Ovary (tissue), 3 donors: ENCODE measurements at regions not wholly inside any gene's neighbourhood (a gene's known extent, or its start where the extent isn't known, plus 50 kb on each side); places are given as distances from the start of the nearest gene placed in this dataset.

Source experiments
- EP300 ChIP-seq: sonication (generic); formaldehyde crosslinking; IDR thresholded peaks from one replicate; pipeline ENCODE4 v1.6.1; 2017; ENCODE audit warnings: antibody characterized with exemption
- TF ChIP-seq, protein P1 (sequence below), 3 donors: fragments of 450-650 bp in 2 of 3; fragments of 200-600 bp in 1 of 3; IDR thresholded peaks; one replicate each; pipeline versions ENCODE4 v1.5.1 to v1.8.0; 2016 to 2022; ENCODE audit warnings: antibody characterized with exemption in 3 of 3, mild to moderate bottlenecking in 1 of 3
- donor health status: DM: no; HTN: no; CAD: no.

DNA sequence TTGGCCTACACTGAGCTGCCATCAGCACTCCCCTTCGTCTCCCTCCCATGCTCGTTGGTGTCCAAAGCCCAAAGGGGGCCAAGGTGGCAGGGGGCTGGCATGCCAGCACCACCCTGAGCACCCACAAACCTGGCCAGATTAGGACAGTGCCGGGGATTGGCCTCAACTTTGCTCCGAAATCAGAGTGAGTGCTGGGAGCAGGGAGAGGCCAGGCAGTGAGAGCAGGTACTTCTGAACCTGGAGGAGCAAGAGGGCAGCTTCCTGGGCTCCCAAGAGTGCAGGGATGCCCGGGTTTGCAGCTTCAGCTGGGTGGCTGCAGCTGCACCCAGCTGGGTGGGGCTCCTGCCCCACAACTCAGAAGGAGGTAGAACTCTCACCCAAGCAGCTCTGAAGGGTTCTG is 563.0 kb downstream of the SI start:
- no peak for TF ChIP-seq EP300
- TF ChIP-seq, protein P1, sequence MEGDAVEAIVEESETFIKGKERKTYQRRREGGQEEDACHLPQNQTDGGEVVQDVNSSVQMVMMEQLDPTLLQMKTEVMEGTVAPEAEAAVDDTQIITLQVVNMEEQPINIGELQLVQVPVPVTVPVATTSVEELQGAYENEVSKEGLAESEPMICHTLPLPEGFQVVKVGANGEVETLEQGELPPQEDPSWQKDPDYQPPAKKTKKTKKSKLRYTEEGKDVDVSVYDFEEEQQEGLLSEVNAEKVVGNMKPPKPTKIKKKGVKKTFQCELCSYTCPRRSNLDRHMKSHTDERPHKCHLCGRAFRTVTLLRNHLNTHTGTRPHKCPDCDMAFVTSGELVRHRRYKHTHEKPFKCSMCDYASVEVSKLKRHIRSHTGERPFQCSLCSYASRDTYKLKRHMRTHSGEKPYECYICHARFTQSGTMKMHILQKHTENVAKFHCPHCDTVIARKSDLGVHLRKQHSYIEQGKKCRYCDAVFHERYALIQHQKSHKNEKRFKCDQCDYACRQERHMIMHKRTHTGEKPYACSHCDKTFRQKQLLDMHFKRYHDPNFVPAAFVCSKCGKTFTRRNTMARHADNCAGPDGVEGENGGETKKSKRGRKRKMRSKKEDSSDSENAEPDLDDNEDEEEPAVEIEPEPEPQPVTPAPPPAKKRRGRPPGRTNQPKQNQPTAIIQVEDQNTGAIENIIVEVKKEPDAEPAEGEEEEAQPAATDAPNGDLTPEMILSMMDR (IDR thresholded peaks at IDR 0.05): no peak
